HCT116 (cell line): ENCODE measurements at regions not wholly inside any gene's neighbourhood (a gene's known extent, or its start where the extent isn't known, plus 50 kb on each side); places are given as distances from the start of the nearest gene placed in this dataset.

ENCODE experiments used
- POLR2AphosphoS5 ChIP-seq: IDR thresholded peaks from 2 replicates; pipeline ENCODE4 v1.6.1; 2011; ENCODE audit warnings: mild to moderate bottlenecking, low read depth, low read length, moderate library complexity
- SRF ChIP-seq: IDR thresholded peaks from 2 replicates; pipeline ENCODE4 v1.6.1; 2012; ENCODE audit warnings: low read depth
- YY1 ChIP-seq: IDR thresholded peaks from 2 replicates; pipeline ENCODE4 v1.6.1; 2011; ENCODE audit warnings: low read length, low read depth, moderate library complexity, mild to moderate bottlenecking; ENCODE audit not compliant: insufficient replicate concordance; ENCODE audit errors: extremely low read depth
- TF ChIP-seq, protein P1 (sequence below), 3 experiments: fragments of 200-600 bp in 1 of 3; sonication (generic) in 1 of 3; IDR thresholded peaks in 2 of 3; conservative IDR thresholded peaks in 1 of 3; 2 replicates each; pipeline ENCODE4 v1.5.1; 2012 to 2017; ENCODE audit warnings: low read depth in 2 of 3, low read length in 2 of 3, antibody characterized with exemption in 1 of 3, borderline replicate concordance in 1 of 3, control low read depth in 1 of 3, mild to moderate bottlenecking in 1 of 3, mixed read lengths in 1 of 3, mixed run types in 1 of 3, moderate library complexity in 1 of 3; ENCODE audit not compliant: insufficient read depth in 1 of 3

GRCh38 chr3:170768334-170768801 is 101.6 kb downstream of the RPL22L1 start:
- TF ChIP-seq, protein P1, sequence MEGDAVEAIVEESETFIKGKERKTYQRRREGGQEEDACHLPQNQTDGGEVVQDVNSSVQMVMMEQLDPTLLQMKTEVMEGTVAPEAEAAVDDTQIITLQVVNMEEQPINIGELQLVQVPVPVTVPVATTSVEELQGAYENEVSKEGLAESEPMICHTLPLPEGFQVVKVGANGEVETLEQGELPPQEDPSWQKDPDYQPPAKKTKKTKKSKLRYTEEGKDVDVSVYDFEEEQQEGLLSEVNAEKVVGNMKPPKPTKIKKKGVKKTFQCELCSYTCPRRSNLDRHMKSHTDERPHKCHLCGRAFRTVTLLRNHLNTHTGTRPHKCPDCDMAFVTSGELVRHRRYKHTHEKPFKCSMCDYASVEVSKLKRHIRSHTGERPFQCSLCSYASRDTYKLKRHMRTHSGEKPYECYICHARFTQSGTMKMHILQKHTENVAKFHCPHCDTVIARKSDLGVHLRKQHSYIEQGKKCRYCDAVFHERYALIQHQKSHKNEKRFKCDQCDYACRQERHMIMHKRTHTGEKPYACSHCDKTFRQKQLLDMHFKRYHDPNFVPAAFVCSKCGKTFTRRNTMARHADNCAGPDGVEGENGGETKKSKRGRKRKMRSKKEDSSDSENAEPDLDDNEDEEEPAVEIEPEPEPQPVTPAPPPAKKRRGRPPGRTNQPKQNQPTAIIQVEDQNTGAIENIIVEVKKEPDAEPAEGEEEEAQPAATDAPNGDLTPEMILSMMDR (IDR thresholded peaks at IDR 0.05 in 2 of 3, conservative IDR thresholded peaks at IDR 0.05 in 1 of 3; ENCODE audit: borderline replicate concordance in 1 of 3, insufficient read depth in 1 of 3, low read depth in 2 of 3, low read length in 2 of 3): no peak
- TF ChIP-seq POLR2AphosphoS5 (no peak), SRF (no peak), YY1 (no peak)
